D721Med (cell line): ENCODE measurements at regions not wholly inside any gene's neighbourhood (a gene's known extent, or its start where the extent isn't known, plus 50 kb on each side); places are given as distances from the start of the nearest gene placed in this dataset.

Experiments used
- DNase-seq: peaks from one replicate; pipeline ENCODE4 v3.0.0; 2011; ENCODE audit warnings: low spot score; ENCODE audit not compliant: insufficient read length
- FAIRE-seq: peaks from 2 replicates; lab custom pipeline; 2011; peaks lifted over from hg19 to GRCh38; lab: Jason Lieb, UNC
- TF ChIP-seq, protein P1 (sequence below): IDR thresholded peaks from 2 replicates; pipeline ENCODE4 v1.5.1; 2012; ENCODE audit warnings: mild to moderate bottlenecking, control low read depth; ENCODE audit not compliant: insufficient read depth; ENCODE audit errors: missing control alignments

- no peak for FAIRE-seq
- TF ChIP-seq, protein P1, sequence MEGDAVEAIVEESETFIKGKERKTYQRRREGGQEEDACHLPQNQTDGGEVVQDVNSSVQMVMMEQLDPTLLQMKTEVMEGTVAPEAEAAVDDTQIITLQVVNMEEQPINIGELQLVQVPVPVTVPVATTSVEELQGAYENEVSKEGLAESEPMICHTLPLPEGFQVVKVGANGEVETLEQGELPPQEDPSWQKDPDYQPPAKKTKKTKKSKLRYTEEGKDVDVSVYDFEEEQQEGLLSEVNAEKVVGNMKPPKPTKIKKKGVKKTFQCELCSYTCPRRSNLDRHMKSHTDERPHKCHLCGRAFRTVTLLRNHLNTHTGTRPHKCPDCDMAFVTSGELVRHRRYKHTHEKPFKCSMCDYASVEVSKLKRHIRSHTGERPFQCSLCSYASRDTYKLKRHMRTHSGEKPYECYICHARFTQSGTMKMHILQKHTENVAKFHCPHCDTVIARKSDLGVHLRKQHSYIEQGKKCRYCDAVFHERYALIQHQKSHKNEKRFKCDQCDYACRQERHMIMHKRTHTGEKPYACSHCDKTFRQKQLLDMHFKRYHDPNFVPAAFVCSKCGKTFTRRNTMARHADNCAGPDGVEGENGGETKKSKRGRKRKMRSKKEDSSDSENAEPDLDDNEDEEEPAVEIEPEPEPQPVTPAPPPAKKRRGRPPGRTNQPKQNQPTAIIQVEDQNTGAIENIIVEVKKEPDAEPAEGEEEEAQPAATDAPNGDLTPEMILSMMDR, result no peak
- no peak for DNase-seq
These were observed 109.5 kb upstream of the GHITM start for GRCh38 chr10:84029840-84030239.

GRCh38 chr10:84038035-84038434, 101.3 kb upstream of the GHITM start:
- FAIRE-seq (no peak), DNase-seq (no peak)
- TF ChIP-seq, protein P1, result no peak

- FAIRE-seq, result no peak
- DNase-seq, result no peak
- TF ChIP-seq, protein P1, result no peak
These were observed 99.4 kb upstream of the GHITM start for GRCh38 chr10:84039957-84040356.

GRCh38 chr10:84047258-84048010, 91.9 kb upstream of the GHITM start:
- TF ChIP-seq, protein P1, result no peak

GRCh38 chr10:84049645-84050011, 89.7 kb upstream of the GHITM start:
- TF ChIP-seq, protein P1, result no peak
- no peak for DNase-seq
- no peak for FAIRE-seq

More at GRCh38 chr10:84047258-84048010, 91.9 kb upstream of the GHITM start:
- FAIRE-seq, result no peak
- no peak for DNase-seq

GRCh38 chr10:84053626-84054025, 85.7 kb upstream of the GHITM start:
- FAIRE-seq, result no peak
- DNase-seq, result no peak
- TF ChIP-seq, protein P1, result no peak

DNA sequence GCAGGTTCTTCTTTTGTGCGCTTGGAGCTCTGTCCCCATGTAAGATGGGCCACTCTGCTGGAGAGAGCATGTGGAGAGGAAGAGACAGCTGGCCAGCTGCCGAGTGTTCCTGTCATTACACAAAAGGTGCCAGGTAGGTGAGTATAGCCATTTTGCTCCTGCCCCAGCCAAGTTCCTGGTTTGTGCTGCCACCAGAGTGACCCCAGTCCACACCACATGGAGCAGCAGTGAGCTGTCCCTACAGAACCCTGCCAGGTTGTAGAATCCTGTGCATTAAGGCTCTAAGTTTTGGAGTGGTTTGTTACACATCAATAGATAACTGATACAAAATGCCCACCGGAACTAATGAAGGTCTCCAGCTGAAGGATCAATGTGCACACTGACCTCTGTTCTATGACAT, 84.6 kb upstream of the GHITM start:
- TF ChIP-seq, protein P1, result no peak
- DNase-seq, result no peak
- FAIRE-seq, result no peak
